HuH-7.5 (cell line): ENCODE measurements at regions not wholly inside any gene's neighbourhood (a gene's known extent, or its start where the extent isn't known, plus 50 kb on each side); places are given as distances from the start of the nearest gene placed in this dataset.

ENCODE experiments used
- DNase-seq: peaks from one replicate; pipeline ENCODE4 v3.0.0; 2011; ENCODE audit warnings: low spot score

GRCh38 chr3:124409650-124410275, 320.5 kb upstream of the UMPS start:
- peak; percentile 20 for DNase-seq

GRCh38 chr3:124410471-124410870, 319.8 kb upstream of the UMPS start:
- DNase-seq: no peak

- DNase-seq: no peak
Measured at GRCh38 chr3:124411728-124412127, 318.5 kb upstream of the UMPS start.

GRCh38 chr3:124412644-124413043, 317.6 kb upstream of the UMPS start:
- no peak for DNase-seq

- no peak for DNase-seq
Measured at GRCh38 chr3:124413393-124413792, 316.9 kb upstream of the UMPS start.

GRCh38 chr3:124413989-124414598, 316.2 kb upstream of the UMPS start:
- no peak for DNase-seq

- DNase-seq: no peak
Measured at GRCh38 chr3:124415446-124415960, 314.7 kb upstream of the UMPS start.

- DNase-seq: no peak
Measured at GRCh38 chr3:124419303-124419702, 310.9 kb upstream of the UMPS start.

GRCh38 chr3:124420392-124420791, 309.9 kb upstream of the UMPS start:
- no peak for DNase-seq

GRCh38 chr3:124422805-124423204, 307.4 kb upstream of the UMPS start:
- no peak for DNase-seq

GRCh38 chr3:124424396-124424795, 305.9 kb upstream of the UMPS start:
- no peak for DNase-seq

- no peak for DNase-seq
Measured at GRCh38 chr3:124425972-124426371, 304.3 kb upstream of the UMPS start.

GRCh38 chr3:124428372-124429128, 301.7 kb upstream of the UMPS start:
- no peak for DNase-seq

- no peak for DNase-seq
Measured at GRCh38 chr3:124429129-124429815, 301.0 kb upstream of the UMPS start.

- no peak for DNase-seq
Measured at GRCh38 chr3:124431331-124431994, 298.8 kb upstream of the UMPS start.

GRCh38 chr3:124434176-124434575, 296.1 kb upstream of the UMPS start:
- DNase-seq: no peak

GRCh38 chr3:124435467-124435866, 294.8 kb upstream of the UMPS start:
- no peak for DNase-seq

GRCh38 chr3:124438813-124439212, 291.4 kb upstream of the UMPS start:
- DNase-seq: no peak

- DNase-seq: no peak
Measured at GRCh38 chr3:124439603-124440002, 290.6 kb upstream of the UMPS start.

GRCh38 chr3:124441766-124442165, 288.5 kb upstream of the UMPS start:
- DNase-seq: no peak

GRCh38 chr3:124442463-124442862, 287.8 kb upstream of the UMPS start:
- no peak for DNase-seq

GRCh38 chr3:124443446-124443845, 286.8 kb upstream of the UMPS start:
- no peak for DNase-seq
